ENCODE measurements at regions not wholly inside any gene's neighbourhood (a gene's known extent, or its start where the extent isn't known, plus 50 kb on each side); places are given as distances from the start of the nearest gene placed in this dataset.

GRCh38 chr2:194103941-194104659 lies 1552.9 kb upstream of the SLC39A10 start:
- no peak overlapping the region for H3K27ac ChIP-seq (ENCODE audit: low read length)
- no peaks in the 10 kb centered on the region for H3K4me1 ChIP-seq (ENCODE audit: control insufficient read depth, insufficient read depth, low read length)
- no peaks in the 10 kb centered on the region for H3K9me3 ChIP-seq (ENCODE audit: control insufficient read depth in 2 of 2, low read length in 2 of 2)
- H3K36me3 ChIP-seq (ENCODE audit: control insufficient read depth in 2 of 2, insufficient read depth in 2 of 2, low read length in 2 of 2), result no peaks in the 10 kb centered on the region
- H3K9ac ChIP-seq (ENCODE audit: low read length in 2 of 2), result no peak overlapping the region
- no peaks in the 10 kb centered on the region for H3K27me3 ChIP-seq (ENCODE audit: control insufficient read depth in 1 of 2, insufficient read depth in 2 of 2, low read length in 2 of 2)
- no peak overlapping the region for H3K4me3 ChIP-seq (ENCODE audit: low read length in 2 of 2)

- H3K4me1 ChIP-seq (ENCODE audit: control insufficient read depth, insufficient read depth, low read length), result no peaks in the 10 kb centered on the region
- H3K27ac ChIP-seq (ENCODE audit: low read length), result no peak overlapping the region
- no peak overlapping the region for H3K9ac ChIP-seq (ENCODE audit: low read length in 2 of 2)
- no peak overlapping the region for H3K4me3 ChIP-seq (ENCODE audit: low read length in 2 of 2)
- no peaks in the 10 kb centered on the region for H3K36me3 ChIP-seq (ENCODE audit: control insufficient read depth in 2 of 2, insufficient read depth in 2 of 2, low read length in 2 of 2)
- H3K27me3 ChIP-seq (ENCODE audit: control insufficient read depth in 1 of 2, insufficient read depth in 2 of 2, low read length in 2 of 2), result no peaks in the 10 kb centered on the region
- H3K9me3 ChIP-seq (ENCODE audit: control insufficient read depth in 2 of 2, low read length in 2 of 2), result no peaks in the 10 kb centered on the region
Observed at GRCh38 chr2:194102546-194102945, 1554.5 kb upstream of the SLC39A10 start.

- no peaks in the 10 kb centered on the region for H3K4me1 ChIP-seq (ENCODE audit: control insufficient read depth, insufficient read depth, low read length)
- H3K9ac ChIP-seq (ENCODE audit: low read length in 2 of 2), result no peak overlapping the region
- no peaks in the 10 kb centered on the region for H3K36me3 ChIP-seq (ENCODE audit: control insufficient read depth in 2 of 2, insufficient read depth in 2 of 2, low read length in 2 of 2)
- H3K27ac ChIP-seq (ENCODE audit: low read length), result no peak overlapping the region
- no peak overlapping the region for H3K4me3 ChIP-seq (ENCODE audit: low read length in 2 of 2)
- H3K9me3 ChIP-seq (ENCODE audit: control insufficient read depth in 2 of 2, low read length in 2 of 2), result no peaks in the 10 kb centered on the region
- no peaks in the 10 kb centered on the region for H3K27me3 ChIP-seq (ENCODE audit: control insufficient read depth in 1 of 2, insufficient read depth in 2 of 2, low read length in 2 of 2)
Observed at GRCh38 chr2:194100201-194100600, 1556.8 kb upstream of the SLC39A10 start.

- Histone ChIP-seq H3K4me3 (ENCODE audit: low read length in 2 of 2) (no peak overlapping the region), H3K4me1 (ENCODE audit: control insufficient read depth, insufficient read depth, low read length) (no peaks in the 10 kb centered on the region), H3K9me3 (ENCODE audit: control insufficient read depth in 2 of 2, low read length in 2 of 2) (no peaks in the 10 kb centered on the region), H3K27ac (ENCODE audit: low read length) (no peak overlapping the region), H3K9ac (ENCODE audit: low read length in 2 of 2) (no peak overlapping the region), H3K36me3 (ENCODE audit: control insufficient read depth in 2 of 2, insufficient read depth in 2 of 2, low read length in 2 of 2) (no peaks in the 10 kb centered on the region), H3K27me3 (ENCODE audit: control insufficient read depth in 1 of 2, insufficient read depth in 2 of 2, low read length in 2 of 2) (no peaks in the 10 kb centered on the region)
Observed at GRCh38 chr2:194096402-194096801, 1560.6 kb upstream of the SLC39A10 start.

GRCh38 chr2:194095359-194095758 lies 1561.7 kb upstream of the SLC39A10 start:
- Histone ChIP-seq H3K9ac (ENCODE audit: low read length in 2 of 2) (no peak overlapping the region), H3K4me3 (ENCODE audit: low read length in 2 of 2) (no peak overlapping the region), H3K9me3 (ENCODE audit: control insufficient read depth in 2 of 2, low read length in 2 of 2) (no peaks in the 10 kb centered on the region), H3K4me1 (ENCODE audit: control insufficient read depth, insufficient read depth, low read length) (no peaks in the 10 kb centered on the region), H3K36me3 (ENCODE audit: control insufficient read depth in 2 of 2, insufficient read depth in 2 of 2, low read length in 2 of 2) (no peaks in the 10 kb centered on the region), H3K27me3 (ENCODE audit: control insufficient read depth in 1 of 2, insufficient read depth in 2 of 2, low read length in 2 of 2) (no peaks in the 10 kb centered on the region), H3K27ac (ENCODE audit: low read length) (no peak overlapping the region)

- Histone ChIP-seq H3K4me3 (ENCODE audit: low read length in 2 of 2) (no peak overlapping the region), H3K27me3 (ENCODE audit: control insufficient read depth in 1 of 2, insufficient read depth in 2 of 2, low read length in 2 of 2) (no peaks in the 10 kb centered on the region), H3K36me3 (ENCODE audit: control insufficient read depth in 2 of 2, insufficient read depth in 2 of 2, low read length in 2 of 2) (no peaks in the 10 kb centered on the region), H3K27ac (ENCODE audit: low read length) (no peak overlapping the region), H3K9me3 (ENCODE audit: control insufficient read depth in 2 of 2, low read length in 2 of 2) (no peaks in the 10 kb centered on the region), H3K9ac (ENCODE audit: low read length in 2 of 2) (no peak overlapping the region), H3K4me1 (ENCODE audit: control insufficient read depth, insufficient read depth, low read length) (no peaks in the 10 kb centered on the region)
Observed at GRCh38 chr2:194090251-194090905, 1566.6 kb upstream of the SLC39A10 start.

- no peaks in the 10 kb centered on the region for H3K36me3 ChIP-seq (ENCODE audit: control insufficient read depth in 2 of 2, insufficient read depth in 2 of 2, low read length in 2 of 2)
- H3K4me3 ChIP-seq (ENCODE audit: low read length in 2 of 2), result no peak overlapping the region
- no peak overlapping the region for H3K9ac ChIP-seq (ENCODE audit: low read length in 2 of 2)
- H3K9me3 ChIP-seq (ENCODE audit: control insufficient read depth in 2 of 2, low read length in 2 of 2), result no peaks in the 10 kb centered on the region
- H3K27me3 ChIP-seq (ENCODE audit: control insufficient read depth in 1 of 2, insufficient read depth in 2 of 2, low read length in 2 of 2), result no peaks in the 10 kb centered on the region
- H3K4me1 ChIP-seq (ENCODE audit: control insufficient read depth, insufficient read depth, low read length), result no peaks in the 10 kb centered on the region
- no peak overlapping the region for H3K27ac ChIP-seq (ENCODE audit: low read length)
Observed at GRCh38 chr2:194087089-194087958, 1569.7 kb upstream of the SLC39A10 start.

GRCh38 chr2:194086129-194086528 lies 1570.9 kb upstream of the SLC39A10 start:
- no peak overlapping the region for H3K27ac ChIP-seq (ENCODE audit: low read length)
- no peaks in the 10 kb centered on the region for H3K36me3 ChIP-seq (ENCODE audit: control insufficient read depth in 2 of 2, insufficient read depth in 2 of 2, low read length in 2 of 2)

GRCh38 chr2:194079989-194080388 lies 1577.0 kb upstream of the SLC39A10 start:
- Histone ChIP-seq H3K9me3 (ENCODE audit: control insufficient read depth in 2 of 2, low read length in 2 of 2) (no peaks in the 10 kb centered on the region), H3K4me3 (ENCODE audit: low read length in 2 of 2) (no peak overlapping the region), H3K27me3 (ENCODE audit: control insufficient read depth in 1 of 2, insufficient read depth in 2 of 2, low read length in 2 of 2) (no peaks in the 10 kb centered on the region), H3K36me3 (ENCODE audit: control insufficient read depth in 2 of 2, insufficient read depth in 2 of 2, low read length in 2 of 2) (no peaks in the 10 kb centered on the region), H3K27ac (ENCODE audit: low read length) (no peak overlapping the region), H3K4me1 (ENCODE audit: control insufficient read depth, insufficient read depth, low read length) (no peaks in the 10 kb centered on the region), H3K9ac (ENCODE audit: low read length in 2 of 2) (no peak overlapping the region)

More at GRCh38 chr2:194086129-194086528, 1570.9 kb upstream of the SLC39A10 start:
- H3K27me3 ChIP-seq (ENCODE audit: control insufficient read depth in 1 of 2, insufficient read depth in 2 of 2, low read length in 2 of 2), result no peaks in the 10 kb centered on the region
- no peak overlapping the region for H3K4me3 ChIP-seq (ENCODE audit: low read length in 2 of 2)
- no peaks in the 10 kb centered on the region for H3K9me3 ChIP-seq (ENCODE audit: control insufficient read depth in 2 of 2, low read length in 2 of 2)
- H3K4me1 ChIP-seq (ENCODE audit: control insufficient read depth, insufficient read depth, low read length), result no peaks in the 10 kb centered on the region
- no peak overlapping the region for H3K9ac ChIP-seq (ENCODE audit: low read length in 2 of 2)

- H3K27me3 ChIP-seq (ENCODE audit: control insufficient read depth in 1 of 2, insufficient read depth in 2 of 2, low read length in 2 of 2), result no peaks in the 10 kb centered on the region
- no peak overlapping the region for H3K9ac ChIP-seq (ENCODE audit: low read length in 2 of 2)
- peaks cover 0 to 3% of the 10 kb centered on the region in 2 donors for H3K9me3 ChIP-seq (ENCODE audit: control insufficient read depth in 2 of 2, low read length in 2 of 2)
Observed at GRCh38 chr2:194077366-194077765, 1579.7 kb upstream of the SLC39A10 start.

More at GRCh38 chr2:194077366-194077765, 1579.7 kb upstream of the SLC39A10 start:
- H3K27ac ChIP-seq (ENCODE audit: low read length), result no peak overlapping the region
- H3K4me1 ChIP-seq (ENCODE audit: control insufficient read depth, insufficient read depth, low read length), result no peaks in the 10 kb centered on the region
- no peaks in the 10 kb centered on the region for H3K36me3 ChIP-seq (ENCODE audit: control insufficient read depth in 2 of 2, insufficient read depth in 2 of 2, low read length in 2 of 2)
- no peak overlapping the region for H3K4me3 ChIP-seq (ENCODE audit: low read length in 2 of 2)

All from stomach smooth muscle (tissue), 2 donors.